ENCODE measurements at regions not wholly inside any gene's neighbourhood (a gene's known extent, or its start where the extent isn't known, plus 50 kb on each side); places are given as distances from the start of the nearest gene placed in this dataset.

DNA sequence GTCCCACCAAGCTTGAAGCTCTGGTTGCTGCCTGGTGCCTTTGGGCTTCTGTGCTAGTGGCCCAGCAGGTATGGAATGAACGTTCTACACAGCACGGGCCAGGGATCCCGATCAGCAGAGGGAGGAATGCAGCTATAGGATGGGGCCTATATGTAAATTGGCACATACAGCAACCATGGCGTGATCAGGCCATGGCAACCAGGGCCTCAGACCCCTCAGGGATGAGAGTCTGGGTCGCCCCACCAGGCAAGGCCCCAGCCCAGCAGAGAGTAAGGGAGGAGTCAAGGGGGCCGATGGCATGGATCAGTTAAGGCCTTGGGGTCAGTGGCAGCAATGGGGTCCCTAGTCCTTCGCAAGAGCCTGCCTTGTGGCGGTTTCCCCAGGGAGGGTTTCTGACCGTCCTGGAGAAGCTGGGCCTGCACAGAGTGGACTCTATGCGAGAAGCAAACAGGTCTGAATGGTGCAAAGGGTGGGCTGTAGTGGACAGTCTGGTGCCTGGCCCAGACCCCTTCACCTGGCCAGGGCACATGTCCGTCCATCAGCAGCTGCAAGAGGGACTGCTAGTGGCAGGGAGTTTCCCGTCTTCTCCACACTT is 98.2 kb upstream of the SLC22A11 start:
- TF ChIP-seq, protein P1, sequence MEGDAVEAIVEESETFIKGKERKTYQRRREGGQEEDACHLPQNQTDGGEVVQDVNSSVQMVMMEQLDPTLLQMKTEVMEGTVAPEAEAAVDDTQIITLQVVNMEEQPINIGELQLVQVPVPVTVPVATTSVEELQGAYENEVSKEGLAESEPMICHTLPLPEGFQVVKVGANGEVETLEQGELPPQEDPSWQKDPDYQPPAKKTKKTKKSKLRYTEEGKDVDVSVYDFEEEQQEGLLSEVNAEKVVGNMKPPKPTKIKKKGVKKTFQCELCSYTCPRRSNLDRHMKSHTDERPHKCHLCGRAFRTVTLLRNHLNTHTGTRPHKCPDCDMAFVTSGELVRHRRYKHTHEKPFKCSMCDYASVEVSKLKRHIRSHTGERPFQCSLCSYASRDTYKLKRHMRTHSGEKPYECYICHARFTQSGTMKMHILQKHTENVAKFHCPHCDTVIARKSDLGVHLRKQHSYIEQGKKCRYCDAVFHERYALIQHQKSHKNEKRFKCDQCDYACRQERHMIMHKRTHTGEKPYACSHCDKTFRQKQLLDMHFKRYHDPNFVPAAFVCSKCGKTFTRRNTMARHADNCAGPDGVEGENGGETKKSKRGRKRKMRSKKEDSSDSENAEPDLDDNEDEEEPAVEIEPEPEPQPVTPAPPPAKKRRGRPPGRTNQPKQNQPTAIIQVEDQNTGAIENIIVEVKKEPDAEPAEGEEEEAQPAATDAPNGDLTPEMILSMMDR (IDR thresholded peaks at IDR 0.05; ENCODE audit: low read depth, low read length): no peak
- no peak for TF ChIP-seq POLR2A (IDR thresholded peaks at IDR 0.05; ENCODE audit: extremely low read depth, insufficient read length)
